HG03439 (cell line): ENCODE measurements at regions not wholly inside any gene's neighbourhood (a gene's known extent, or its start where the extent isn't known, plus 50 kb on each side); places are given as distances from the start of the nearest gene placed in this dataset.
"Not testable (repeated sequence)": the region's sequence is repeated elsewhere in the genome, so short reads cannot be mapped to it uniquely, and the experiment has no call there.

ENCODE experiments used
- ATAC-seq: cut with Tn5 transposase; IDR thresholded peaks from one replicate; pipeline ENCODE4 v1.9.1; 2021; ENCODE audit warnings: mild to moderate bottlenecking, moderate library complexity; ENCODE audit not compliant: unreplicated experiment

- no peak for ATAC-seq
Measured at GRCh38 chr12:84161296-84161695, 751.3 kb downstream of the SLC6A15 start.

- no peak for ATAC-seq
Measured at GRCh38 chr12:84159260-84159659, 753.3 kb downstream of the SLC6A15 start.

GRCh38 chr12:84157170-84157569 is 755.4 kb downstream of the SLC6A15 start:
- no peak for ATAC-seq

GRCh38 chr12:84154991-84155930 is 757.3 kb downstream of the SLC6A15 start:
- ATAC-seq = not testable (repeated sequence)

- ATAC-seq = not testable (repeated sequence)
Measured at GRCh38 chr12:84154439-84154990, 758.1 kb downstream of the SLC6A15 start.

GRCh38 chr12:84150201-84150600 is 762.4 kb downstream of the SLC6A15 start:
- ATAC-seq = no peak

GRCh38 chr12:84148335-84148734 is 764.3 kb downstream of the SLC6A15 start:
- no peak for ATAC-seq

GRCh38 chr12:84136862-84137367 is 775.7 kb downstream of the SLC6A15 start:
- ATAC-seq = no peak

- ATAC-seq = no peak
Measured at GRCh38 chr12:84135586-84136279, 776.9 kb downstream of the SLC6A15 start.

- no peak for ATAC-seq
Measured at GRCh38 chr12:84134797-84135366, 777.7 kb downstream of the SLC6A15 start.

- ATAC-seq = no peak
Measured at GRCh38 chr12:84131076-84131475, 781.5 kb downstream of the SLC6A15 start.

- no peak for ATAC-seq
Measured at GRCh38 chr12:84128117-84128991, 784.2 kb downstream of the SLC6A15 start.

GRCh38 chr12:84124211-84124610 is 788.4 kb downstream of the SLC6A15 start:
- ATAC-seq = no peak

- ATAC-seq = no peak
Measured at GRCh38 chr12:84117190-84117589, 795.4 kb downstream of the SLC6A15 start.

- ATAC-seq = no peak
Measured at GRCh38 chr12:84113666-84114065, 798.9 kb downstream of the SLC6A15 start.

GRCh38 chr12:84103886-84104285 is 808.7 kb downstream of the SLC6A15 start:
- not testable (repeated sequence) for ATAC-seq

- ATAC-seq = not testable (repeated sequence)
Measured at GRCh38 chr12:84101963-84102362, 810.6 kb downstream of the SLC6A15 start.

- not testable (repeated sequence) for ATAC-seq
Measured at GRCh38 chr12:84099591-84099990, 813.0 kb downstream of the SLC6A15 start.

GRCh38 chr12:84091651-84092050 is 820.9 kb downstream of the SLC6A15 start:
- no peak for ATAC-seq

- no peak for ATAC-seq
Measured at GRCh38 chr12:84089356-84089755, 823.2 kb downstream of the SLC6A15 start.
